GM13977 (cell line): ENCODE measurements at regions not wholly inside any gene's neighbourhood (a gene's known extent, or its start where the extent isn't known, plus 50 kb on each side); places are given as distances from the start of the nearest gene placed in this dataset.

Experiments
- DNase-seq: peaks from one replicate; pipeline ENCODE4 v3.0.0; 2012; ENCODE audit warnings: low spot score
- CTCF ChIP-seq: IDR thresholded peaks from 2 replicates; pipeline ENCODE4 v1.5.1; 2012; ENCODE audit warnings: mild to moderate bottlenecking, control low read depth; ENCODE audit not compliant: insufficient read depth; ENCODE audit errors: extremely low read depth, missing control alignments
- in situ Hi-C: fragments of 300-500 bp; cut with MboI; formaldehyde crosslinking; loops from one replicate; pipeline ENCODE4 v1.12.0; 2022; ENCODE audit warnings: low sequenced_read_pairs, low pct_unique_long_range_greater_than_20kb, mixed read lengths, inconsistent platforms; ENCODE audit not compliant: unreplicated experiment

DNA sequence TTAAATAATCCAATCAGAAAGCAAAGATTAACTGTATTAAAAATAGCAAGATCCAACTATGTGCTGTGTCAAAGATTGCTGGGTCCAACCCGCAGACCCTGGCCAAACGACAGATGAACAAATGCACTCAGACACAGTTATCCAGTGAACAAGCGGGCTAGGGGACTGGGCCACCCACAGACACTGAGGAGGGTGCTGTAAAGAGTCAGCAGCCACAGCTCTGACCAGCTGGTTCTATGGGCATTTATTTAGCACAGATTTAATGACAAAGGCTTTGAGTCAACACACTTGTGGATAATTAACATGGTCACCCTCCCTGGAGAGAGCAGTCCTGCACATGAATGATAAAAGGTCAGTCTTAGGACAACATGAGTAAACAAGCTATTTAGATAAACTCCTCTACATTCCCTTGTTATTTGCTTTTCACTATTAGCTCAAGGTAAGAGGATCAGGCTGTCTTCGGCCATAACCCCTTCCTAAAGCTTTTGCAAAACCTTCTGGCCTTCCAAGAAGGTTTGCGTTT lies 424.9 kb downstream of the HINT1 start:
- in situ Hi-C loops: no loop called here
- DNase-seq: no peak
- TF ChIP-seq CTCF: no peak

- DNase-seq: no peak
- in situ Hi-C loops: no loop called here
- no peak for TF ChIP-seq CTCF
Measured at GRCh38 chr5:130731839-130732238, 433.2 kb downstream of the HINT1 start.

DNA sequence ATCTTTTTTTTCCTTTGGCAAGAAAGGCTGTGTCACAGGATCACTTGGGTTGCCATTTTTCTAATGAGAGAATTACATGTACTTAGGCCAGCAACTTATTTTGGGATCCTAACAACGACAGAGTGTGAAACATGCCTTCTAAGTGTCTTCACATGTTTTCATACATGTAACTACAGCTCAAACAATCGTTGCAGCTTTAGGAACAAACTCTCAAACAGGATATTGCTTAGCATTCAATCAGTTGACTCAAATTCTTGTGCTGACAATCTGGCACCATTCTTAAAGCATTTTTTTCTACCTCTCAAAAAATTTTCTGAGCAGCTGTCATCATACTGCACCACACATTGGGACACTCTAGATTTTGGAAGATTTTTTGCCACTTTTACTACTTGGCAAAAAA lies 435.5 kb downstream of the HINT1 start:
- no peak for DNase-seq
- in situ Hi-C loops: no loop called here
- TF ChIP-seq CTCF: no peak

- no peak for TF ChIP-seq CTCF
- in situ Hi-C loops: no loop called here
- no peak for DNase-seq
Measured at GRCh38 chr5:130727830-130728229, 437.2 kb downstream of the HINT1 start.

GRCh38 chr5:130724658-130725057 lies 440.4 kb downstream of the HINT1 start:
- DNase-seq: no peak
- in situ Hi-C loops: no loop called here
- no peak for TF ChIP-seq CTCF

- TF ChIP-seq CTCF: no peak
- in situ Hi-C loops: no loop called here
- DNase-seq: no peak
Measured at GRCh38 chr5:130720355-130720754, 444.7 kb downstream of the HINT1 start.

DNA sequence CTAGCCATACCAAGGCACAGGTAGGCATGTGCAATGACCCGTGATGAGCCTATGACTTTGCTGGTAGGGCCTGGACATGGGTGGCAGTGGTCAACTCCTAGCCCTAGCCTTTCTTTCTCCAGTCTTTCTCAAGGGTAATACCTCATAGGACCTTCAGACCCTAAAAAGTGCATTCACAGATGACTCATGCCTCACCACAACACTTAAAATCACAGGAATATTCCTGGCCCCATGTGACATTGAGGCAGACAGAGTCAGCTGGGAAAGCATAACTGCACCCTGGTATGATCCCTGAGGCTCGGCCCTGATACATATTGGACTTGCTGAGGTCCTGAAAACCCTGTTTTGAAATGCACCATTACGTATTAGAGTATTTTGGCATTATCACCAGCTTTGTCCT lies 449.5 kb downstream of the HINT1 start:
- TF ChIP-seq CTCF: no peak
- DNase-seq: no peak
- in situ Hi-C loops: no loop called here
